Dermis blood vessel endothelial cell (primary cell): ENCODE measurements at regions not wholly inside any gene's neighbourhood (a gene's known extent, or its start where the extent isn't known, plus 50 kb on each side); places are given as distances from the start of the nearest gene placed in this dataset.

Experiments used
- DNase-seq: peaks from one replicate; pipeline ENCODE4 v3.0.0; 2010

- no peak for DNase-seq
Measured at GRCh38 chr1:96472471-96472870, 249.1 kb upstream of the PTBP2 start.

DNA sequence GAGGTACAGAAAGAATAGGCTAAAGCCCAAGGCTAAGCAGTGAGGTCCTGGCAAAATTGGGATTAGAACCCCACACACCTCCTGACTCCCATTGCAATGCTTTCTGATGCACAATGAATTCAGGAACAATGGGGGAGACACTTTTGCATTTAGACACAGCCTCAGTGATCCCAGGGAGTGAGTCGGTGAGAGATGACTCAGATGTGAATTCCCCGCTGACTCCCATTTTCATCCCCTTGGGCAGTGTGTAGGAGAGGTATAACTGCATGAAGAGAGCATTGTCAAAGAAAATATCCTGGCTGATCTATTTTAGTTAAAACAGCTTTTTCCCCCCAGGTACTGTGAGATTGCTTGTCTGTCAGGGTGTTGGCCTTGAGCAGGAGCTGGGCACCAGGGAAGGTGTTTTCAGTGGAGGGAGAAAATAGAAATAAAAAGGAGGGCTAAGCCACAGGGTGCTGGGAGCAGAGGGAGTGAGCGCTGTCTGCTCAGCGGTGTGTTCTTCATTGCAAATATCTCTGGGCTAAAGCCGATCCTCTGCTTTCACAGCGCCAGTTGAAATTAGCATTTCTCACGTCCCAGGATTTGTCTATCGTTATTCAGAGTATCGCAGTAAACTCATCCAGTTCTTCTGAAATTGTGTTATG lies 247.7 kb upstream of the PTBP2 start:
- DNase-seq = no peak

- DNase-seq = no peak
Measured at GRCh38 chr1:96474985-96475743, 246.4 kb upstream of the PTBP2 start.

GRCh38 chr1:96475903-96476302 lies 245.7 kb upstream of the PTBP2 start:
- DNase-seq = no peak

DNA sequence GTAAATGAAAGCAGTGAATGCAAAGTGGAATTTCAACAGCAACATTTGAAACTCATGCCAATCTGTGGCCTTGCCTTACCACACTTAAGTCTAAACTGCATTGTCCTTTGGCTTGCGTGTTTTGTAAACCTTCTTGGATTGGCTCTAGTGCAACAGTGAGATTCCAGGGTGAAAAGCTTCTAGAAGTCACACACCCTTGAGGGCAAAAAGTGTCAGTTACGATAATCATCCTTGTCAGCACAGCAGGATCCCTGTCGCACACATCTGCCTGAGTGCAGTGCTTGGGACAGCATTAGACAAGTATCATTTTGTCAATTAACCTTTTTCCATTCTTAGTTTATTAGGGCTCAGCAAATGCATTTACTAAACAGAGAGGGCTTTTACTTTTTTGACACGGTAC lies 243.4 kb upstream of the PTBP2 start:
- no peak for DNase-seq

DNA sequence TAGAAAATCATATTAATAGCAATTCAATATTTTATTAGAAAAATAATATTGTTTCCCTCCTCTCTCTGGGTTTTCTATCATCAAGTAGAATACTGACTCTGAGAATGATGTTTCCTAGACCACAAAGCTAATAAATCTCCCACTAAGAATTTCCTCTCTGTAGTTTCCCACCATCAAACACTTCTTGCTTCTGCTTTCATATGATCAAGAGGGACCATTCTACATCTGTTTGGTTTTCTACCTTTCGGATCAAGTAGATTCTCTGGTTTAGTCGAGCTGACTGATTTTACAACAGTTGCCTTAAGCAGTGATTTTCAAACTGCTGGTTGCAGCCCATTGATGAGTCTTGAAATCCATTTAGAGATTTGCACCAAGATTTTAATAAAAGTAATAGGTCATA lies 240.2 kb upstream of the PTBP2 start:
- DNase-seq = no peak

DNA sequence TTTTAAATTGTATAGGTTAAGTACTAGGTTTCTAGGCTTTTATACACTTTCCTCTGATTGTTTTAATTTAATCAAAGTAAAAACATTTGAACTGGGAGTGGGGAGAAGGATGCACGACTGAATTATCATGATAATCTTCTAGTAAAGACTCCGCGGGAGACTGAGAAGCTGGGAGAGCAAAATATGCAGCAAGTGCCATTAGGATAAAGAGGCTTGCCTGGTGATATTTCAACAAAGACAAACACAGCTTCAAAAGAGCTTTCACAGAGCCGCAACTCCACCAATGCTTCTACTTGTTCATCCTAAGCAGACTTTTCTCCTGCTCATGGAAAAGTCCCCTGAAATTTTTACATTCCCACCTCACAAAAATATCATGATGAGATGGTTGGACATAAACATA lies 239.0 kb upstream of the PTBP2 start:
- DNase-seq = no peak

DNA sequence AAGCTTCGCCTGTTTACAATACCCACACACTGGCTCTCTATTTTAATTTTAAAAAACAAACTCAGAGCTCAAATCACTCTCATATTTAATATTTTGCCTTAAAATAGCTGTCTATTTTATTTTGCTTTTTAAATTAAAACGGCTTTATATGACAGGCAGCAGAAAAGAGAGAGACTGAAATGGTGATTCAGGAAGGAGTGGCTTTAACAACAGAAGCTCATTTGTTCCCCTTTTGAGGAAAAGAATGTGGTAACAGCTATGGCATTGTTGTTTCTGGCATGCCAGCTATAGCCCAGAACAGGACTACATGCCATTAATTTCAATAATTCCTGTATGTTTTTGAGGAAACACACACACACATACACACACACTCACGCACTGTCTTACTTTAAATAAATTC lies 234.2 kb upstream of the PTBP2 start:
- DNase-seq = peak; percentile 14

DNA sequence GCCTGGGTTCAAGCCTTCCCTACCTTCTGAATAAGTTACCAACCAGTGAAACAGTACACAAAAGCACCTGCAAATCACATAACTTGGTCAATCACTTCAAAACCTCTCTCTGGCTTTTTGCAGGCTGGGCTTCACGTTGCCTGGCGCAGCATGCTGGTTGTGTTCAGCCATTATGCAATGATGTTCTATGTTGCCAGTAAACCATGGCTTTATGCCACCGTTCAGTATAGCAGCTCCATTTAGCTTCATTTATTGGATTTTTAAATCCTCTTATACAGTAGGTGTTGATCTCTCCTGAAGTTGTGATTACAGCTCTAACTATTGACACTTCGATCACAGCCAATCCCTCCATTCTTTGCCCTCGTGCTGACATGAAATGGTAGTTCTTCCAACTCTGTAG lies 233.6 kb upstream of the PTBP2 start:
- no peak for DNase-seq

DNA sequence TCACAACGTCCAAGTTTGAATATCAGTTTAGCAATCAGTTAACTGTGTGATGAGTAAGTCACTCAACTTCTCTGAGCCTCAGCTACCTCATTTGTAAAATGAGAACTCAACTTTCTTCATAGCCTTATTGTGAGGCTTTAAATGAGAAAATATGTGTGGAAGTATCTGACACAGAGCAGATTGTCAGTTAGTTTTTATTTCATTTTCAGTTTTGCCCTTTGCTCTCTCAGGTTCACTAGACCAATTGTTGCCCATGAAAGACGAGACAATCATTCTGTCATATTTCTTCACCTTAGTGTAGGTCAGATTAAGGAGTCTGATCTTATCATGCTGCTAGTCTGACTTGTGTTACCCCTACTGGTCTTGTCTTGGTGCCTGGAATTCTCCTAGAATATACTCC lies 232.8 kb upstream of the PTBP2 start:
- DNase-seq = no peak

GRCh38 chr1:96492236-96492635 lies 229.3 kb upstream of the PTBP2 start:
- DNase-seq = no peak

GRCh38 chr1:96498744-96499340 lies 222.7 kb upstream of the PTBP2 start:
- no peak for DNase-seq

DNA sequence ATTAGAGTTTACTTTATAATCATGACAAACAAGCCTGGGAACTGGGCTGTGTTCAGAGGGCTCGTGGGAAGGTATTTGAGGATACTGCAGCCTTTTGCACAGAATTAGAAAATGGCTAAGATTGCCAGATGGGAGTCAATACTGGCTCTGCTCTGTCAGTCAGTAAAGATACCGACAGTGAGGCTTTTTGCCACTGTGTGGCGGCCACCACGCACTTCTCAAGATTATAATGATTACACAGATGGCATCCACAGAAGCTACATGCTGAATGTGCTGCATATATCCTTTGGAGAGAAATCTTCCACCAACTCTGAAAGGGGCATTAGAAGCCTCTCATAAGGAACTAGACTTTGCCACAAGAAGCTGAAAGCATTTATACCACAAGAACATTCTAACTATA lies 213.4 kb upstream of the PTBP2 start:
- no peak for DNase-seq

GRCh38 chr1:96509339-96509738 lies 212.2 kb upstream of the PTBP2 start:
- DNase-seq = no peak

DNA sequence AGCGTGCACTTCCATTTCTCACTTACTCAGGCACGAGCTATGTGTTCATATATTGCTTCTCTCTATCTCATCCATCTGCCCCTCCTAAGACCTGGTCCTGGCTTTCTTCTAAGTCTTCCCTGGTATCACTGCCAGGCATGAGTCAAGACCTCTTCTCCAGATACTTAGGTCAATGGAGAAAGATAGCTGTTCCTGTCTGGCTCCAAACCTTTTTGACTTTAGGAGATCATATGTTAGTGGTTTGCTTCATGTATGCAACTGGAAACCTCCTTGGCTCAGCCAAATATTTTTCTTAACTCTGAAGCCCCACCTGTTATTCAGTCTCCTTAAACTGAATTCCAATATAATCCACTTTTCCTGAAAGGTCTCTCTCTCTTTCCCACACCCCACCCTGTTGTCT lies 211.6 kb upstream of the PTBP2 start:
- DNase-seq = no peak

GRCh38 chr1:96510391-96510790 lies 211.2 kb upstream of the PTBP2 start:
- DNase-seq = no peak

DNA sequence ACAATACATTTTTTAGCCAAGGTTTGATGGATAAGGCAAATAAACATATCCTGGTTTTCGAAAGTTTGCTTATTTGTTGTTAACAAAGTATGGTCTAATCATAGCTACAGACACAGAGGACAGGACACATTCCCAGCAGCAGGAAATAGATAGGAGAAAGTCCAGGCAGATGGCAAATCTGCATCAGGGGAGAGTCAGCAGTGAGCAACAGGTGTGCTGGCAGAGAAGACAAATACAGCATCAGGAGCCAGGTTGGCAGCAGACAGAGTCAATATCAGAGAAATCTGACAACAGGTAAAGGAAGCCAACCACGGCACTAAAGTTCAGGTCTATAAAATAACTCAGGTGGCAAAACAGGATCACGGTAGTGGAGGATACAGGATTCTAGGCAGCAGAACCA lies 210.7 kb upstream of the PTBP2 start:
- no peak for DNase-seq

GRCh38 chr1:96513136-96513535 lies 208.4 kb upstream of the PTBP2 start:
- DNase-seq = no peak

- no peak for DNase-seq
Measured at GRCh38 chr1:96515430-96515829, 206.2 kb upstream of the PTBP2 start.

GRCh38 chr1:96515925-96516324 lies 205.7 kb upstream of the PTBP2 start:
- DNase-seq = no peak

DNA sequence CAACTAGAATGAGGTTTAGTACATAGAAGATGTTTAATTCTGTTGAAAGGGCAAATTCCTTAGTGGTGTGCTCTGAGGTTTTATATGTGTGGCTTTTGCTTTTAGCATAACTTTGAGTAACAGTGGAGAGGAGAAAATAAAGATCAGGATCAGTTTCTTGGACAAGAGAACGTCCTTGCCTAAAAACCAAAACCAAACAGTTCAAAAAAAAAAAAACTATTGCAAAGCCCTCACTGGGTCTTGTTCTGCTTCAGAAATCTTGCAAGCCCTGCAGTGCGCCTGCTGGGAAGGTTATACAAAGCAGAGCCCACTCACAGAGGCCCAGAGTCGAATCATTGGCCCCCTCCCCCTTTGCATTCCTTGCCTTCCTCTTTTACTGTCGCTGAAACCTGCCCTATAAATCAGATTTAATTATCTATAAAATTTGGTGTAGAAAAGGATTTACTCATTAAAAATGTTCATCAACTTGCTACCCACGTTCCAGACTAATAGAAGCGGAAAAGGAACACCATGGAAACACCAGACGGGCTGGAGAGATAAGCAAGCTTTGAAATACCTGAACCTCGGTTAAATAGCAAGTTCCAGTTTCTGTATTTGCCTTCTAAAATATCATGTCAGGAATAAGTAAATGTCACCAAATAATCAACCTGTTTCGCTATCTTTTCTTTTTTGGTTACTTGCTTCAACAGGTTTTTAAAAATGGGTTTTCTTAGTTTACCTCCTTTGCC lies 201.6 kb upstream of the PTBP2 start:
- peak; percentile 18 for DNase-seq

DNA sequence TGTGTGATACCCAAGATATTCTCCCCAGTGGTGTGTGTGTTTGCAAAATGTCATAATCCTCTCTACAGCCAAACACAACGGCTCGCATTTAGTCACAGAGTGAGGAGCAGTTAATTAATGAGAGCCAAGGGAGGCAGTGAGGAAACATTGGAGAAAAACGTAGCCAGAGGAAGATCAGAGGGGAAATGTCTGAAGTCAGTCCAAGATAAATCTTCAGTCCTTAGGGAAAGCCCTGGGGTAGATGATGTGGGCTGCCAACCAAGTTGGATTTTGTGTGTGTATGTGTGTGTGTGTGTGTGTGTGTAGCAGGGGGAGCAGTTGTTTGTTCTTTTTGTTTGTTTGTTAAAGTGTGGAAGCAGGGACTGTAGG lies 201.0 kb upstream of the PTBP2 start:
- DNase-seq = peak; percentile 5

DNA sequence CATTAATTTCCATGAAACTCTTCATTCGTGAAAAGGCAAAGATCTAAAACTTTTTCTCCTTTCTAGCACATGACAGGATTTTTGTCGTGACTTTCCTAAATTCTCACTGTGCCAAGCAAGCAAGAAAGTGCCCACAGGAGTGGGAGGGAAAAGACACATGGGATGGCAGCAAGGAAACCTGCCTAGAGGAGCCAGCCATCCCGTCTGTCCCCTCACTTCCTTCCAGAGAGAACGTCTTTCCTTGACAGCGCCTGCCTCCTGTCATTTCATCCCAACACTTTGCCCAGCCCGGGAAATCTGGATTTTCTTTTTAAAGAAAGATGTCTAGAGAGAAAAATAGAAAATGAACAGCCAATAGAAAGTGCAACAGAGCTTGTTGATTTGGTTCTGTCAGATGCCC lies 200.6 kb upstream of the PTBP2 start:
- no peak for DNase-seq
